H1 (cell line): ENCODE measurements at regions not wholly inside any gene's neighbourhood (a gene's known extent, or its start where the extent isn't known, plus 50 kb on each side); places are given as distances from the start of the nearest gene placed in this dataset.

Experiments used
- BRCA1 ChIP-seq: IDR thresholded peaks from 2 replicates; pipeline ENCODE4 v1.6.1; 2012; ENCODE audit warnings: low read depth, low read length, improper control_type of control experiment
- PHF8 ChIP-seq: fragments of 200-600 bp; sonication (generic); conservative IDR thresholded peaks from 2 replicates; pipeline ENCODE4 v1.7.1; 2012; ENCODE audit warnings: low read depth, mild to moderate bottlenecking, inconsistent platforms, low read length, moderate library complexity
- SIN3A ChIP-seq, 2 experiments: IDR thresholded peaks in 1 of 2; conservative IDR thresholded peaks in 1 of 2; 2 replicates each; pipeline ENCODE4 v1.6.1; 2011 to 2012; ENCODE audit warnings: low read length in 2 of 2, improper control_type of control experiment in 1 of 2, low read depth in 1 of 2, mild to moderate bottlenecking in 1 of 2
- TF ChIP-seq, protein P1 (sequence below): IDR thresholded peaks from 2 replicates; pipeline ENCODE4 v1.6.1; 2012; ENCODE audit warnings: inconsistent platforms

GRCh38 chr11:76287227-76287626 is 80.9 kb upstream of the WNT11 start (continued):
- TF ChIP-seq SIN3A (conservative IDR thresholded peaks at IDR 0.05 in 1 of 2, IDR thresholded peaks at IDR 0.05 in 1 of 2; ENCODE audit: low read depth in 1 of 2, low read length in 2 of 2) = no peak
- TF ChIP-seq BRCA1 = no peak
- TF ChIP-seq, protein P1, sequence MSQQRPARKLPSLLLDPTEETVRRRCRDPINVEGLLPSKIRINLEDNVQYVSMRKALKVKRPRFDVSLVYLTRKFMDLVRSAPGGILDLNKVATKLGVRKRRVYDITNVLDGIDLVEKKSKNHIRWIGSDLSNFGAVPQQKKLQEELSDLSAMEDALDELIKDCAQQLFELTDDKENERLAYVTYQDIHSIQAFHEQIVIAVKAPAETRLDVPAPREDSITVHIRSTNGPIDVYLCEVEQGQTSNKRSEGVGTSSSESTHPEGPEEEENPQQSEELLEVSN = no peak
- TF ChIP-seq PHF8 = no peak
